Activated CD8-positive, alpha-beta T cell treated with anti-CD3 and anti-CD28 coated beads, Interleukin-2, amount 10 ng/mL, durations not matched to agents 7 days and 5 days (primary cell): ENCODE measurements at regions not wholly inside any gene's neighbourhood (a gene's known extent, or its start where the extent isn't known, plus 50 kb on each side); places are given as distances from the start of the nearest gene placed in this dataset.

Source experiments
- ATAC-seq: fragments of 150-1000 bp; cut with Tn5 transposase; one replicate; pipeline ENCODE4 v1.10.0; 2021; ENCODE audit warnings: moderate library complexity
- CTCF ChIA-PET: fragments of 350-600 bp; sonication (Branson Sonifier 250); formaldehyde crosslinking; loops from one replicate; lab custom pipeline; 2021; ENCODE audit warnings: antibody characterized with exemption; lab: Charles Lee
- POLR2A ChIA-PET: fragments of 350-600 bp; sonication (Branson Sonifier 250); formaldehyde crosslinking; loops from one replicate; lab custom pipeline; 2021; ENCODE audit warnings: antibody characterized with exemption; lab: Charles Lee
- DNase-seq: peaks from one replicate; pipeline ENCODE4 v3.0.0-alpha.2; 2020
- H3K27ac Mint-ChIP-seq: one replicate; pipeline ENCODE4 v1.8.0; 2021; ENCODE audit warnings: mild to moderate bottlenecking, mixed read lengths
- H3K27me3 Mint-ChIP-seq: one replicate; pipeline ENCODE4 v1.8.0; 2021; ENCODE audit warnings: low read depth, mixed read lengths
- H3K36me3 Mint-ChIP-seq: one replicate; pipeline ENCODE4 v1.8.0; 2021; ENCODE audit warnings: low read depth, mixed read lengths
- H3K4me1 Mint-ChIP-seq: one replicate; pipeline ENCODE4 v1.8.0; 2021; ENCODE audit warnings: low read depth, mixed read lengths
- H3K4me3 Mint-ChIP-seq: one replicate; pipeline ENCODE4 v1.8.0; 2021; ENCODE audit warnings: mild to moderate bottlenecking, mixed read lengths
- H3K9me3 Mint-ChIP-seq: one replicate; pipeline ENCODE4 v1.8.0; 2022; ENCODE audit warnings: mixed read lengths; ENCODE audit not compliant: insufficient read depth

DNA sequence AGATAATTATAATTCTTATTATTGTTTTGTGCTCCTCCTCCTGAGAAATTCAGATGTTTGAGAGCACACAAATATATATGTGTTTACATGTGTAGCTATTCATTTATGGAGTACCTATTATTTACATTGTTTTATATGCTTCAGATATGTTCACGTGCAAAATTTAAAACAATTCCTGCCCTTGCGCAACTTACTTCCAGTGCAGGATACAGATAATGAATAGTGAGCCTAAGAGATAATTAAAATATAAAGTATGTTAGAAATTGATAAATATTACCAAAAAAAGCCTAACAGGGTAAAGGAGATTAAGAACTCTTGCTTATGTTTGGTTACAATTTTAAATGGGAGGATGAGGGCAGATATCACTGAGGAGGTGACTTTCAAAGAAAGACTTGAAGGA lies 81.7 kb upstream of the DPH6 start:
- POLR2A ChIA-PET = no interaction called here
- Mint-ChIP-seq H3K27me3 (no peaks in the 10 kb centered on the region), H3K4me1 (no peaks in the 10 kb centered on the region), H3K4me3 (no peak overlapping the region), H3K36me3 (no peaks in the 10 kb centered on the region), H3K27ac (no peak overlapping the region), H3K9me3 (no peaks in the 10 kb centered on the region)
- DNase-seq (no peak), ATAC-seq (no peak)
- CTCF ChIA-PET = no interaction called here

GRCh38 chr15:35629766-35630165 lies 83.8 kb upstream of the DPH6 start:
- H3K27ac Mint-ChIP-seq = no peak overlapping the region
- CTCF ChIA-PET = no interaction called here

DNA sequence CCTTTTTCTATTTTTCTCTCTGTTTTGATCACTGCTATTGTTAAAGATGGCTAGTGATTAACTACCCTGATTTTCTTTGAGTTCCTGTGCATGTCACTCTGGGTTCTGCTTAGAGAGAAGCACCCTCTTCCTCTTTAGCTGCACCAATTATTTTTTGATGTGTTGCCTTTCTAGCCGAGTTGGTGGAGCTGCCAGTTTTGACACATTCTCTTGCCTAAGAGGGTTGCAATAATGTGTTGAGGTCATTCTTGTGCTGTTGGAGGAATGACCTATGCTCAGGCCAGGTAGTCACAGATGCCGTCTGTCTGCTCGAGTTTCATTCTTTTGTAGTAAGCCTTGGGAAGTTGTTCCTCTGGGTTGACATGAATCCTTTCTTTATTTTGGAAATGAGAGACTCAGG lies 84.6 kb upstream of the DPH6 start:
- DNase-seq (no peak), ATAC-seq (no peak)
- no peaks in the 10 kb centered on the region for H3K36me3 Mint-ChIP-seq
- no peaks in the 10 kb centered on the region for H3K9me3 Mint-ChIP-seq
- ChIA-PET CTCF (no interaction called here), POLR2A (no interaction called here)
- no peak overlapping the region for H3K27ac Mint-ChIP-seq
- no peaks in the 10 kb centered on the region for H3K4me1 Mint-ChIP-seq
- no peak overlapping the region for H3K4me3 Mint-ChIP-seq
- no peaks in the 10 kb centered on the region for H3K27me3 Mint-ChIP-seq

More at GRCh38 chr15:35629766-35630165, 83.8 kb upstream of the DPH6 start:
- Mint-ChIP-seq H3K4me3 (no peak overlapping the region), H3K36me3 (no peaks in the 10 kb centered on the region), H3K27me3 (no peaks in the 10 kb centered on the region), H3K9me3 (no peaks in the 10 kb centered on the region), H3K4me1 (no peaks in the 10 kb centered on the region)
- POLR2A ChIA-PET = no interaction called here
- DNase-seq = no peak
- ATAC-seq = no peak

GRCh38 chr15:35630985-35631384 lies 85.0 kb upstream of the DPH6 start:
- DNase-seq (no peak), ATAC-seq (no peak)
- H3K4me1 Mint-ChIP-seq = no peaks in the 10 kb centered on the region
- H3K27me3 Mint-ChIP-seq = no peaks in the 10 kb centered on the region
- POLR2A ChIA-PET = no interaction called here
- H3K27ac Mint-ChIP-seq = no peak overlapping the region
- CTCF ChIA-PET = no interaction called here
- H3K36me3 Mint-ChIP-seq = no peaks in the 10 kb centered on the region
- H3K9me3 Mint-ChIP-seq = no peaks in the 10 kb centered on the region
- no peak overlapping the region for H3K4me3 Mint-ChIP-seq

GRCh38 chr15:35633677-35634076 lies 87.7 kb upstream of the DPH6 start:
- H3K4me1 Mint-ChIP-seq = no peaks in the 10 kb centered on the region
- ChIA-PET CTCF (no interaction called here), POLR2A (no interaction called here)
- H3K36me3 Mint-ChIP-seq = no peaks in the 10 kb centered on the region
- H3K27me3 Mint-ChIP-seq = no peaks in the 10 kb centered on the region
- ATAC-seq (no peak), DNase-seq (no peak)
- H3K4me3 Mint-ChIP-seq = no peak overlapping the region
- H3K9me3 Mint-ChIP-seq = no peaks in the 10 kb centered on the region
- no peak overlapping the region for H3K27ac Mint-ChIP-seq

DNA sequence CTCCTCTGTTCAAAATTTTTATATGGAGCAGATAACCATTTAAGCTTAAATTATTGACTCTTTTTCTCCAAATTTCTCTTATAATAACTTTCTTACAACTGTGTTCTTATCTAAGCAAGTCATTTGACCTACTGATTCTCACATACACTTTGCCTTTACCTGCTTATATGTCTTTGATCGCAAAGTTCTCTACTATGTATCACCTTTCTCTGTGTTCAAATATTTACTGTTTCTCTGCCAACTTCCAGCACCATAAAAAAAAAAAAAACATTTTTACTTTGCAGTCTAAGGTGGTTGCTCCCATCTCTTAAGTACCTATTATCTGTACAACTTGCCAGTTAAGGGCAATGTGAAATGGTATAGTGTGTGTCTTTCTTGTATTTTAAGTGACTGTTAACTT lies 100.8 kb upstream of the DPH6 start:
- DNase-seq = no peak
- H3K36me3 Mint-ChIP-seq = no peaks in the 10 kb centered on the region
- H3K4me3 Mint-ChIP-seq = no peak overlapping the region
- H3K9me3 Mint-ChIP-seq = no peaks in the 10 kb centered on the region
- CTCF ChIA-PET = no interaction called here
- H3K27me3 Mint-ChIP-seq = no peaks in the 10 kb centered on the region
- H3K27ac Mint-ChIP-seq = no peak overlapping the region
- ATAC-seq = no peak
- H3K4me1 Mint-ChIP-seq = no peaks in the 10 kb centered on the region
- POLR2A ChIA-PET = no interaction called here

GRCh38 chr15:35647303-35647702 lies 101.3 kb upstream of the DPH6 start:
- CTCF ChIA-PET = no interaction called here
- Mint-ChIP-seq H3K9me3 (no peaks in the 10 kb centered on the region), H3K4me3 (no peak overlapping the region), H3K36me3 (no peaks in the 10 kb centered on the region), H3K27me3 (no peaks in the 10 kb centered on the region), H3K4me1 (no peaks in the 10 kb centered on the region), H3K27ac (no peak overlapping the region)
- DNase-seq (no peak), ATAC-seq (no peak)
- POLR2A ChIA-PET = no interaction called here

DNA sequence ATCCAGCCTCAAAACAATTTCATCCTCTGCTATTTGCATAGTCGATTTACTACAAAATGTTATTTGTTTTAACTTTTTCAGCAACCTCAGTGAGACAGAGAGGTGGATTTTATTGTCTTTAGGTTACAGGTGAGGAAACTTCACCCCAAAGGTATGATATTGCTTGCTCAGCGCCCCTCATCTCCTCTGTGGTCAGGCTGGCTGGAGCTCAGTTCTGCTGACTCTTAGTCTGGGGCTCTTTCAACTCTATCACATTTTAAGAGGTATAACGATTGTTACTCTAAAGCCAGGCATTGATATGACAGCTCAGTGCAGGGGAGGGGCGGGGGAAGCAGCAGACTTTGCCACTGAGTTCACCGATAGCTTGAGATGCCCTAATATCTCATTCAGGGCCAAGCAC lies 103.0 kb upstream of the DPH6 start:
- ATAC-seq (no peak), DNase-seq (no peak)
- no peaks in the 10 kb centered on the region for H3K9me3 Mint-ChIP-seq
- no peaks in the 10 kb centered on the region for H3K4me1 Mint-ChIP-seq
- ChIA-PET POLR2A (no interaction called here), CTCF (no interaction called here)
- peaks cover 2% of the 10 kb centered on the region for H3K27me3 Mint-ChIP-seq
- H3K4me3 Mint-ChIP-seq = no peak overlapping the region
- H3K27ac Mint-ChIP-seq = no peak overlapping the region
- no peaks in the 10 kb centered on the region for H3K36me3 Mint-ChIP-seq

DNA sequence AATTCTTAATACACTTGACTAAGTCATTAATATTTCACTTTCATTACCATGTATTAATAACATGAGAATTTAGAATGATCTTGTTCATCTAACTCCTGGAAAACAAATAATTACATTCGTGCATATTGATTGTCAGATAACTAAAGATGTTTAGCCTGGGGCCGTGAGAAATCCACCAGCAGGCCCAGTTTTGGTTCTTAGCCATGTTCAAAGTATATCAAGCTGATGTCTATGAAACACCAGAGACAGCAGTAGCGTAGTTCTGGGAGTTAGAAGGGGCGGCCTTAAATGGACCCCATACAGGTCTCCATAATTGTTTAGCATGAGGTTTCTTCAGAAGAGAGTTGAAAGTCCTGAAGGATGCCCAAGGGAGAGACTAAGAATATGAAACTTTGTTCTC lies 103.6 kb upstream of the DPH6 start:
- POLR2A ChIA-PET = no interaction called here
- Mint-ChIP-seq H3K27ac (no peak overlapping the region), H3K27me3 (peaks cover 2% of the 10 kb centered on the region), H3K36me3 (no peaks in the 10 kb centered on the region), H3K9me3 (no peaks in the 10 kb centered on the region), H3K4me1 (no peaks in the 10 kb centered on the region), H3K4me3 (no peak overlapping the region)
- CTCF ChIA-PET = no interaction called here
- DNase-seq = no peak
- no peak for ATAC-seq

GRCh38 chr15:35654332-35654731 lies 108.4 kb upstream of the DPH6 start:
- DNase-seq (no peak), ATAC-seq (no peak)
- Mint-ChIP-seq H3K4me1 (no peaks in the 10 kb centered on the region), H3K4me3 (no peak overlapping the region), H3K36me3 (no peaks in the 10 kb centered on the region), H3K27me3 (peaks cover 2% of the 10 kb centered on the region), H3K27ac (no peak overlapping the region), H3K9me3 (no peaks in the 10 kb centered on the region)
- ChIA-PET POLR2A (no interaction called here), CTCF (no interaction called here)

DNA sequence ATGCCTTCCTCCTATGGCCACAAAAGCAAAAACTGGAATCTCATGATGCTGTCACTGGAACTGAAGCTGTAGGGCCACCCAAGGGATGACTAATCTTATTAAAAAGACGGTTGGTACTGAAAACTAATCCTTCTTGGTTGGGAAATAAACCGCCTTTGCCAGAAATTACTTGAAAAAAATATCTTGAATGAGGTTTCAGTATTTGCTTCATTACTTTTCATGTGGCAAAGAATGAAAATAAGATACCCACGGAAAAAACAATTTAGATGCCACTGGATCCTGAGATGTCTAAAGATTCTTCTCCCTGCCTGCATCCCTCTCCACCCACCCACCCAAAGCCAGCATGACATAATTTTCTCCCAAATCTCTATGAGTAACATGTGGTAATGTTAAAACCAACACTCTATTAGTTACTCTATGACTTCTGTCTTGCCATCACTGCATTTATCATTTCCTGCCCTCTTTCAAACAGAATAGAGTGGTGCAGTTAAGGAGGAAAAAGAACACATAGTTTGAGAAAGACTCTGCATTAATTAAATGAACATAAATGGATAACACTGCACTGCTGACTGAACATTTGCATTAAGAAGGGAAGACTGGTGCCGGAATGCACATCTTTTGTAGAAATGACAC lies 111.8 kb upstream of the DPH6 start:
- no peak for DNase-seq
- POLR2A ChIA-PET = no interaction called here

DNA sequence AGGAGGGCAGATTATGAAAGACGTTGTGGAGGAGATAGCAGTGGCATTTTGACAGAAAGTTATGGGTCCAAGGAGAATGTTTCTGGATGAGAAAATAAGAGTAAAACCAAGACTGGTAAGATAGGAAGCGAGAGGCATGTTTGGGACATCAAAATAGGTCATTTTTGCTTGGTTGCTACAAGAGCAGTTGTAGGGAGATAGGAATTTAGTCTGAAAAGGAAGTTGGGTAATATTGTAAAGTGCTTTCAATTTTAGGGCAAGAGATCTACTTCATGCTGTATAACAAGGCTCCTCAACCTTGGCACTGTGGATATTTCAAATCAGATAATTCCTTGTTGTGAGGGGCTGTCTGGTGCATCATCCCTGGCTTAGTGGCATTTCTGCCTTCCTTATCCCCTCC lies 118.0 kb upstream of the DPH6 start:
- POLR2A ChIA-PET = no interaction called here
- Mint-ChIP-seq H3K4me3 (no peak overlapping the region), H3K9me3 (no peaks in the 10 kb centered on the region), H3K4me1 (peaks cover 5% of the 10 kb centered on the region), H3K27me3 (peaks cover 6% of the 10 kb centered on the region), H3K27ac (no peak overlapping the region), H3K36me3 (no peaks in the 10 kb centered on the region)
- DNase-seq (no peak), ATAC-seq (no peak)
- CTCF ChIA-PET = no interaction called here

More for the DNA sequence above, 111.8 kb upstream of the DPH6 start:
- CTCF ChIA-PET = no interaction called here
- Mint-ChIP-seq H3K9me3 (no peaks in the 10 kb centered on the region), H3K4me3 (no peak overlapping the region), H3K36me3 (no peaks in the 10 kb centered on the region), H3K4me1 (no peaks in the 10 kb centered on the region), H3K27me3 (peaks cover 5% of the 10 kb centered on the region), H3K27ac (no peak overlapping the region)
- ATAC-seq = no peak

- ChIA-PET POLR2A (no interaction called here), CTCF (no interaction called here)
- peaks cover 4% of the 10 kb centered on the region for H3K9me3 Mint-ChIP-seq
- DNase-seq (no peak), ATAC-seq (no peak)
- H3K4me1 Mint-ChIP-seq = peaks cover 5% of the 10 kb centered on the region
- H3K36me3 Mint-ChIP-seq = no peaks in the 10 kb centered on the region
- H3K27ac Mint-ChIP-seq = no peak overlapping the region
- H3K4me3 Mint-ChIP-seq = no peak overlapping the region
- peaks cover 6% of the 10 kb centered on the region for H3K27me3 Mint-ChIP-seq
These were observed 120.1 kb upstream of the DPH6 start for GRCh38 chr15:35665896-35666536.
